ENCODE measurements at regions not wholly inside any gene's neighbourhood (a gene's known extent, or its start where the extent isn't known, plus 50 kb on each side); places are given as distances from the start of the nearest gene placed in this dataset.

DNA sequence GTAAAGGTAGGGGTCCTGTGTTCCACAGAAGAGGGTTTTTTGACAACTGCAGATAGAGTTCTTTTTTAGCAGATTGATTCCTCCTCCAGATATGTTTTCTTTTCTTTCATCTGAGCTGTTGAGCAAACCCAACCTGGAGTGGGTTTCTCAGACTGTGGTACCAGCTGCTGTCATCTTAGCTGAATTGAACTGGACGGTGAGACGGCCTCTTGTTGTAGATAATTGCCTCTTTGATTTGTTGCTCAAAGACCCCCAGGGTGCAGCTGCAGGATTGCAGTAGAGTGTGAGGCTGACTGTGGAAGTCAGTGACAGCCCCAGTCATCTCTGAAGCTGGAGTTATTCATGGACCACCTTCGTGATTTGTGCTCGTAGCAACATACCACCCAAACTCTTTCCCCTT is 317.7 kb downstream of the AACS start:
- TF ChIP-seq, protein P1, sequence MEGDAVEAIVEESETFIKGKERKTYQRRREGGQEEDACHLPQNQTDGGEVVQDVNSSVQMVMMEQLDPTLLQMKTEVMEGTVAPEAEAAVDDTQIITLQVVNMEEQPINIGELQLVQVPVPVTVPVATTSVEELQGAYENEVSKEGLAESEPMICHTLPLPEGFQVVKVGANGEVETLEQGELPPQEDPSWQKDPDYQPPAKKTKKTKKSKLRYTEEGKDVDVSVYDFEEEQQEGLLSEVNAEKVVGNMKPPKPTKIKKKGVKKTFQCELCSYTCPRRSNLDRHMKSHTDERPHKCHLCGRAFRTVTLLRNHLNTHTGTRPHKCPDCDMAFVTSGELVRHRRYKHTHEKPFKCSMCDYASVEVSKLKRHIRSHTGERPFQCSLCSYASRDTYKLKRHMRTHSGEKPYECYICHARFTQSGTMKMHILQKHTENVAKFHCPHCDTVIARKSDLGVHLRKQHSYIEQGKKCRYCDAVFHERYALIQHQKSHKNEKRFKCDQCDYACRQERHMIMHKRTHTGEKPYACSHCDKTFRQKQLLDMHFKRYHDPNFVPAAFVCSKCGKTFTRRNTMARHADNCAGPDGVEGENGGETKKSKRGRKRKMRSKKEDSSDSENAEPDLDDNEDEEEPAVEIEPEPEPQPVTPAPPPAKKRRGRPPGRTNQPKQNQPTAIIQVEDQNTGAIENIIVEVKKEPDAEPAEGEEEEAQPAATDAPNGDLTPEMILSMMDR (IDR thresholded peaks at IDR 0.05): no peak
- no peak for TF ChIP-seq POLR2A (IDR thresholded peaks at IDR 0.05)
